Umbilical cord (tissue), 1 donor: ENCODE measurements at regions not wholly inside any gene's neighbourhood (a gene's known extent, or its start where the extent isn't known, plus 50 kb on each side); places are given as distances from the start of the nearest gene placed in this dataset.

Experiments used
- DNase-seq: peaks from one replicate; pipeline ENCODE4 v3.0.0-alpha.2; 2015; ENCODE audit warnings: low spot score

GRCh38 chr14:99038431-99038820, 233.6 kb downstream of the BCL11B start:
- no peak for DNase-seq

GRCh38 chr14:99039331-99040041, 232.5 kb downstream of the BCL11B start:
- no peak for DNase-seq

GRCh38 chr14:99040052-99040451, 231.9 kb downstream of the BCL11B start:
- DNase-seq = no peak

DNA sequence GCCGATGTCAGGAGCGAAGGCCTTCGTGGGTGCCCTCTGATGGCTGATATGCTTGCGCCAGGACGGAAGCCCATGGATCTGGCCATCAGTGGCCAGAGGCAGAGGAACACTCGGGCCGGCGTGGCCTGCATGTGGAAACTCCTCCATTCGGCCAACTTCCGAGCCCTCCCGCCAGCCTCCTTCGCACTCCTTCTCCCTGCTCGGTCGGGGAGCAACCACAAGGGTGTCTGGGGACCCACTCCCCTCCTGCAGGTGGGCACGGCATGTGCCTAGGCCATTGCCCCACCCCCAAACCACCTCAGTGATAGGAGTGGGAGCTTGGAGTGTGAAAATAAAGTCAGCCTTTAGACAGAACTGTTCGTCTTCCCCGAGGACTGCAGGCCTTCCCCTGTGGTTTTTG, 231.3 kb downstream of the BCL11B start:
- no peak for DNase-seq

GRCh38 chr14:99041141-99041819, 230.7 kb downstream of the BCL11B start:
- DNase-seq = no peak

- DNase-seq = no peak
Measured at GRCh38 chr14:99041820-99042174, 230.2 kb downstream of the BCL11B start.

DNA sequence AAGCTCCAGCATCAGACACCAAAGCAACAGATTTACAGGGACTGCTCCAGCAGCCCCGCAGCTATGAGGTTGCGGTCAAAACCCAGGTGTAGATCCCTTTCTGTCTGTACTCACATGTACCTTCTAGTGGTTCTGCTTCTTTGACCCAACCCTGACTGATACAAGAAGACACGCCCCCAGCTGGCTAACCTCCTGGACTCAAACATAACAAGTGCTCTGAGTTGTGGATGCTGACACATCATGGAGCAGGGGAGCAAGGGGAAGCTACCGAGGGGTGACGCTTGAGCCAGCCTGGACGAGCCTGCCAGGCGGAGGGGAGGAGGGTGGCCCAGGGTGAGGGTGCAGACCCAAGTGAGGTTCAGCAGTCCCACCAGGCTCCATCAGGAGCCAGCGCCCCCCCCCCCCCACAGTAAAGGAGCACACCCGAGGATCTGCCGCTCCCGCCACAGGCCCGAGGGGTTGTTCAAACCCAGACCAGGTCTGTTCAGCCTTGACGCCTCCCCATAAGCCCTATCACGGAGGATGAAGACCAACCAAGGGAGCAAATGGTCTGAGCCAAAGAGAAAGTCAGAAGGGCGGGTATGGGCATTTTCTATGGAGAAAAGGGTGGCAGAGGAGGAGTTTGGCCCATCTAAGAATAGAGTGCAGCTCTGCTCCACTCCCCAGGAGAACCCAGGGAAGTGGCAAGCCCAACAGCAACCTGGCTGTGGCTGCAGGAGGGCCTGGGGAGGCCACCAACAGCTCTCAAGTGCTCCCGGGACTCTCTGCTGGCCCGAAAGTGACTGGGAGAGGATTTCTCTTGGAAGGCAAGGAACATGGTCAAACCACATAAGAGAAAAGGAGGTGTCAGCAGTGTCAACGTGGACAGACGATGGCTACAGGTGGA, 229.4 kb downstream of the BCL11B start:
- DNase-seq = no peak

DNA sequence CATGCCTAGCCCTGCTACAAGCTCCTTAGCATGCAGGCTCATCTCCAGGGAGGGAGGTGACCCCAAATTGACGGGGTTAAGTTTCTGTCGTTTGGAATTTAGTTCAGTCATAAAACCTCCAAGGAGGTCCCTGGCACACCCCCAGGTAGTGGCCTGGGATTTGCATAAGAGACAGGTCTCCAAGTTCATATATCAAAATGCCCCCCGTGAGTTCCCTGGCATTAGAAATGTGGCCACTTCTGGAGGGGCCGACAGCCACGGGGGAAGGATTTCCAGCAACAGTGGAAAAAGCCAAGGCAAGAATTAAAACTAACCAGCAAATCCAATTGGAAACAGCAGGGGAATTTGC, 228.8 kb downstream of the BCL11B start:
- DNase-seq = no peak

- DNase-seq = no peak
Measured at GRCh38 chr14:99043756-99044155, 228.2 kb downstream of the BCL11B start.

GRCh38 chr14:99047441-99048031, 224.5 kb downstream of the BCL11B start:
- no peak for DNase-seq

DNA sequence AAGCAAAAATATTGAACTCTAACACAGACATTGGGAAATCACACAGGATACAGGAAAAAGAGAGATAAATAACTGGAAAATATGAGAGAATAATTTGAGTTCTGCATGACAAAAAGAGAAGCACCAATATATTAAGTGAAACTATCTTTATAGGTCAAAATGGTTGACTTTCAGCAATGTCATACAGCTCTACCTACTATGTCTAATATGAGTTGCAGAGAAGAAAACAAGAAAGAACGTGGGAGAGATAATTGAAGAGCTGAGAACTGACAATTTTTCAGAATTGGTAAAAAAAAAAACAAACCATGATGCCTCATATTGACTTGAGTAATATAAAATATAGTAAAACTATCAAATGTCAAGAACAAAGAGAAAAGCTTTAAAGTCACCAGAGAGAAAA, 221.7 kb downstream of the BCL11B start:
- no peak for DNase-seq

GRCh38 chr14:99052467-99052866, 219.5 kb downstream of the BCL11B start:
- DNase-seq = no peak

- DNase-seq = peak; percentile 25
Measured at GRCh38 chr14:99055019-99055418, 217.0 kb downstream of the BCL11B start.

- DNase-seq = no peak
Measured at GRCh38 chr14:99055816-99056215, 216.2 kb downstream of the BCL11B start.

DNA sequence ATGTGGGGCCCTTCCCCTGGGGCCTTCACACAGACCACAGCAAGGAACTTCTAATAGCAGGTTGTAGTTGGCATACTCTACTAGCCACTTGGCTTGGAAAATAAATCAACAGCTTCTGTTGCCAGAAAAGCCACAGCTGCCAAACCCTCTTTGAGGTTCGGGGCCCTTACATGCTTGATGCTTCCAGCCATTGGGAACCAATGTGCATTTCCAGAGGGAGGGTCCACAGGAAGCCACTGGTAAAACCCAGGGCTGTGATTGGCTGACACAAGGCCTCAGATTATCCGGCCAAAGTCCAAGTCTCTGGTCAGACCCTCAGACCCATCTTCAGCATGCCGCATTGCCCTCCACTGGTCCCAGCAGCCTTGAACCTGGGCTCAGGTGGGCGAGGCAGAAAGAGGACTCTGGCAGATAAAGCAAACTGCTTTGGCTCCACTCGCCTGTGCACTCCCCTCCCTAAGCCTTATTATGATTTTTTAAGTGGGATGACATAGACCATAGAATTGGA, 214.4 kb downstream of the BCL11B start:
- DNase-seq = no peak

- no peak for DNase-seq
Measured at GRCh38 chr14:99058542-99058941, 213.5 kb downstream of the BCL11B start.

DNA sequence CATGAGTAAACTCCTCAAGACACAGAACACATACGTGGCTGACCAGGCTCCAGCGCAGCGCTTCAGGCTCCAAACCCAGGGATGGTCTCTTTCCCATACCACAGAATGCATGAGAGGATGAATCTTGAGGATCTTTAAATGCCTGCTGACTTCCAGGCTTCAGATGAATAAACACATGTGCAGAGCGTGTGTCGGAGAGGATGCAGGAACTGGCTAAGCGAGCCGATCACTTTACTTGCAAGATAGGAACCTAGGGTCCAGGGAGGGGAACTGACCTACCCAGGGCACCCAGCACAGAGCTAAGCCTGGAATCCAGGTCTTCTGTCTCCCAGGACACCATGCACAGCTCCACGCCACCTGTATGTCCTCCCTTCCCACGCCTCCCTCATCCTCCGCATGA, 209.8 kb downstream of the BCL11B start:
- DNase-seq = no peak

DNA sequence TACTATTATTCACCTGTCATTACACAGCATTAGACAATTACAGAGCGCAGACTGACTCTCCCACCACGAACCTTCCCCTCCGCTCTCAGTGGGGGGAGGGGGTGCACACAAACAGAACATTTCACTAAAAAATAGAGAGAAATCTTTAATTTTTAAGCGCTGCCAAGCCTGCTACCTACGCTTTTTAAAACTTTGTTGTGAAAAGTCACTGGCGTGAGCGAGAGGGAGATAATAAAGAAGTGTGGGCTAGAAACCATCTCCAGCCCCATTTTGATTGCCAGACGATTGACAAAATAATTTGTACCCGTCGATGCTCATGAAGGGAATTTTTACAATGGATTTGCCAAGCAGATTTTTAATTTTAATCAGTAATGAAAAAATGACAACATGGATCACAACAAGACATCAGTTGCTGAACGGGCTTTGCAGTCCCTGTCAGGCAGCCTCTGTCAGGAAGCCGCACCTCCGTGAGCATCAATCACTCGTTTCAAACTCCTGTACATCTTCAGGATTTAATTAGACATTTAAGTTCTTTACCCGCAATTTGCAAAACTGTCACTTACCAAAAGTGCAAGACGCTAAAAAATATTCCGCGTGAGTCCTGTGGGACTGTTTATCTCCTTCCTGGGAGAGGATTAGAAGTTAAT, 209.1 kb downstream of the BCL11B start:
- no peak for DNase-seq

DNA sequence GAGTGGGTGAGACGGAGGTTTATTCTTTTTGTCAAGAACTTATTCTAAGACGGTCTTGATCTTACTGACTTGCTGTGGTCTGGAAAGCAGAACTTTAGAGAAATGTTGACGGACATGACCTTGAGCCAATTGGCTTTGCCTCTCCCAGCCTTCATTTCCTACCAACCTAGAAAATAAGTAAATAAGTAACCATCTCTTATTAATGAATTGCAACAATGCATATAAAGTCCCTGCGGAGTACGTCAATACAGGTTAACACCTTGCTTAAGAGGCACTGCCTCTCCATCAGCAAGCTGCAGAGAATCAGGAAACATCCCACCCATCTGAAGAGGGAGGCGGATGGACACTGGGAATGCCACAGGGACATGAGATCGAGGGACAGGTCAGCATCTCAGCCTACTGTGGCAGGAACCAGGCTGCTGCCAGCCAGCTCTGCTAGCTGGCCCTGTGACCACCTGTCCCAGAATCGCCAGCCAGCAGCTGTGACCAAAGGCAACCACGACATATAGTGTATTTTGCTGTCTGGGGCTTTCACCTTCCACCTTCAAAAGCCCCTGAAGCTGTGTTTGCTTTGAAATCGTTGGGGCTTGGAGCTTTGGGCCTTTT, 208.3 kb downstream of the BCL11B start:
- no peak for DNase-seq

GRCh38 chr14:99064262-99064954, 207.6 kb downstream of the BCL11B start:
- peak; percentile 43 for DNase-seq

DNA sequence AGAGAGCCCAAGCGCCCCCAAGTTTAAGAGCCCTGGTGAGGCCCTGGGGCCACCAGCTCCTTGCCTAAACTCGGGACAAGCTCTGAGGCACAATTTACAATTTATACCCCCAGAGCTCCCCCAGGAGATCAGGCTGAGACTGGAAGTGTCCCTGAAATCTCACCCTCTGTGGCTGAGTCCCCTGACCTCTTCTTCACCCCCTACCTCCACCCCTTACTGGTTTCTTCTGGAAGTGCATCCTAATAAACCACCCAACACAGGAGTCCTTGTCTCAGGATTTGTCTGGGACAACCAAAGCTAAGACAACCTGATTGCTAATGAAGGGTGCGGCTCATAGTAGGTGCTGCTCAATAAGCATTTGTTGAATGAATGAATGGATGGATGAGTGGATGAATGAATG, 206.4 kb downstream of the BCL11B start:
- no peak for DNase-seq
